ENCODE measurements at regions not wholly inside any gene's neighbourhood (a gene's known extent, or its start where the extent isn't known, plus 50 kb on each side); places are given as distances from the start of the nearest gene placed in this dataset.
"Not testable (repeated sequence)": the region's sequence is repeated elsewhere in the genome, so short reads cannot be mapped to it uniquely, and the experiment has no call there.

DNA sequence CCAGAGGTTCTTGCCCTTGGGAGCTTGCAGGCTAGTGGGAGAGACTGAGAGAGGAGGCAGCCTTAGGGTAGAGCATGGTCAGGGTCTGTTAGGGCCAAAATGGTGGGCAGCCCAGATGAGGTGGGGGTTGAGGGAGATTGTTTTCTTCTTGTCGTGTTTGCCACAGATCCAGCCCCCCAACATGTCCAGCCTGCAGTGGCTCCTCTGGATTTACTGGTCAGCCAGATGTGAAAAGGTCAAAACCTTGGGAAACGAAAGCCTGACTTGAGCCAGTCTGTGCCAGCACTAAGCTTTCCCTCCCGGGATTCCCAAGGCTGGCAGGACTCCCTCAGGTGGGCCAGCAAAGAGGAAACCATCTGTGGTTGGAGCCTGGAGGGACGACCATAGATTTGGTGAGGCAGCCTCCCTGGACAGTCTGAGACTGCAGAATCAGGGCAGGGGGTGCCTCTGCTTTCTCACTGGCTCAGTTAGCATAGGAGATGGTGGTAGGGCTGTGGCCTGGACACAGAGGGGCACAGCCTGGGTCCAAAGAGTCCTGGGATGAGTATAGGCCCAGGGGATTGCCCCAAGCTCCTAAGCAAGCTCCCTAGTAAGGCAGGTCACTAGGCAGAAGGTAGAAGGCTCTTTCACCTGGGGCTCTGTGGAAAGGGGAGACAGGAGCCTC lies 51.2 kb upstream of the PRR23C start:
- DNase-seq (ENCODE audit: low read depth in 1 of 2, low spot score in 1 of 2), result no peak

GRCh38 chr3:139096670-139097069 lies 52.0 kb upstream of the PRR23C start:
- DNase-seq (ENCODE audit: low read depth in 1 of 2, low spot score in 1 of 2), result no peak

- DNase-seq (ENCODE audit: low read depth in 1 of 2, low spot score in 1 of 2), result no peak
Observed at GRCh38 chr3:139098391-139098790, 53.7 kb upstream of the PRR23C start.

- DNase-seq (ENCODE audit: low read depth in 1 of 2, low spot score in 1 of 2), result no peak
Observed at GRCh38 chr3:139099968-139100817, 55.5 kb upstream of the PRR23C start.

DNA sequence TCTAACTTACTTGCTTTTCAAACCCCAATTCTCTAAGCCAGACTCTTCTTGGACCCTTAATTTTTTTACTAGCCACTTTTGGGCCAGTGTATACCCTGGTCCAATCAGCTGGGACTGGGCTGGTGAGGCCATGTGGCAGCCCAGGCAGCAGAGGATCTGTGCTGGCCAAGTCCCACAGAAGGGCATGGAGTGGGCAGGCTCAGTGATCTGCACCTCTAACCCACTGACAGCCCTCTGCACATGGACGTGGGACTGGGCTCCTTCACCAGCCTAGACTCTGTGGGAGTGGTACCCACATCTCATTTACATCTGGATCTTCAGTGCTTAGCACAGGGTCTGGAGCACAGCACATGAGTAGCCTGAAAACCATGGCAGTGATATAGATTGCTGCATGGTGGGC lies 56.1 kb upstream of the PRR23C start:
- no peak for DNase-seq (ENCODE audit: low read depth in 1 of 2, low spot score in 1 of 2)

DNA sequence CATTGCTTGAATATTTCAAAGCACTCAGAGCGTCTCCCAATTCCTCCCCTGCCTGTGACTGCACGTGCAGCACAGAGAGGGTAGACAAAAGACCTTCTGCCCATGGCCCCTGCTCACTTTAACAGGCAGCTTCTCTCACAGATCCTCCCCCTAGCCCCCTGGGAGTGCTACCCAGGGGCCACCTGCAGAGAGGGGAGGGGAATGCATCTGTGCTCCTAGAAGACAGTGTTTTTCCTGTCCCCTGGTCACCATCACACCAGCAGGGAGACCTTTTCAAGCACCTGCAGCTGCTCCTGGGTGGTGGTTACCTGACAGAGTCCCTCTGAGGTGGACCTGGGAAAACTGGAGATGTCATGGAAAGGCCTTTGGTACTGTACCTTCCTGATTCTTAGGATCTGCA lies 56.7 kb upstream of the PRR23C start:
- DNase-seq (ENCODE audit: low read depth in 1 of 2, low spot score in 1 of 2), result no peak

GRCh38 chr3:139103484-139103883 lies 58.8 kb upstream of the PRR23C start:
- no peak for DNase-seq (ENCODE audit: low read depth in 1 of 2, low spot score in 1 of 2)

GRCh38 chr3:139104062-139104461 lies 59.4 kb upstream of the PRR23C start:
- no peak for DNase-seq (ENCODE audit: low read depth in 1 of 2, low spot score in 1 of 2)

GRCh38 chr3:139105154-139105702 lies 60.5 kb upstream of the PRR23C start:
- DNase-seq (ENCODE audit: low read depth in 1 of 2, low spot score in 1 of 2), result no peak

DNA sequence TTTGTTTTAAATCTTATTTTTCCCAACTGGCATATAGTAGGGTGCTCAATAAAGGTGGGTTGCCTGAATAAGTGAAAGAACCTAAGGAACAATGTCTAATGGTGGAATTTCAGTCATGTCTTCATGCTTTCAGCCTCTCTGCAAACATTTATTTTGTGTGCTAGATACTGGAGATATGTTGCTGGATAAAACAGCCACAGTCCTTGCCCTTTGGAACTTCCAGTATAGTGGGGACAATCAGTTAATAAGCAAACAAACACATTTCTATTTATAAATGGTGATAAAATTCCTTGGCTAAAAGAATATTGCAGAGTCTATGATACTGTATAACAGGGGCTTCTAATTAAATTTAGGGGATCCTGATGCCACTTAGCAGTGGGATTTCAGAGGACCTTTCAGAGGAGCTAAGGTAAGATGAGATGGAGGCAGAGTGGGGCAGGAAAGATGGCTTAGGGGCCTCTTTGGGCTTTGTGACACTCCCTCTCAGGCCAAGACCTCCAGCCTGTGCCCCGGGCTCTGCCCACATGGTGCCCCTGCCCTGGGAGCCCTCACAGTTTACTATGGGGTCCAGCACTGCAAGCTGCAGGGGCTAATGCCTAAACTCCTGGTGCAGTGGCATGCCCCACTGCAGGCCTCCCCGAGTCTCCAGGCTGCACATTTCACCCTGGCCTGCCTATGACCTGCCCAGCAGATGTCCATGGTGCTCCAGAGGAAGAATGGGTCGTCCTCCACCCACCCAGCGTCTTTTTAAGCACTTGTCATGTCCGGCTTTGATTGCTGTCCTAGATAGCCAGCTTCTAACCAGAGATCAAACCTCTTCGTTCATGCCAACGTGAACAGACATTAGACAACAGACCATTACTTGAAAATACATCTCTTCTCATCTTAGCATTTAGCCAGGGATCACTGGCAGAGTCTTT lies 61.6 kb upstream of the PRR23C start:
- no peak for DNase-seq (ENCODE audit: low read depth in 1 of 2, low spot score in 1 of 2)

DNA sequence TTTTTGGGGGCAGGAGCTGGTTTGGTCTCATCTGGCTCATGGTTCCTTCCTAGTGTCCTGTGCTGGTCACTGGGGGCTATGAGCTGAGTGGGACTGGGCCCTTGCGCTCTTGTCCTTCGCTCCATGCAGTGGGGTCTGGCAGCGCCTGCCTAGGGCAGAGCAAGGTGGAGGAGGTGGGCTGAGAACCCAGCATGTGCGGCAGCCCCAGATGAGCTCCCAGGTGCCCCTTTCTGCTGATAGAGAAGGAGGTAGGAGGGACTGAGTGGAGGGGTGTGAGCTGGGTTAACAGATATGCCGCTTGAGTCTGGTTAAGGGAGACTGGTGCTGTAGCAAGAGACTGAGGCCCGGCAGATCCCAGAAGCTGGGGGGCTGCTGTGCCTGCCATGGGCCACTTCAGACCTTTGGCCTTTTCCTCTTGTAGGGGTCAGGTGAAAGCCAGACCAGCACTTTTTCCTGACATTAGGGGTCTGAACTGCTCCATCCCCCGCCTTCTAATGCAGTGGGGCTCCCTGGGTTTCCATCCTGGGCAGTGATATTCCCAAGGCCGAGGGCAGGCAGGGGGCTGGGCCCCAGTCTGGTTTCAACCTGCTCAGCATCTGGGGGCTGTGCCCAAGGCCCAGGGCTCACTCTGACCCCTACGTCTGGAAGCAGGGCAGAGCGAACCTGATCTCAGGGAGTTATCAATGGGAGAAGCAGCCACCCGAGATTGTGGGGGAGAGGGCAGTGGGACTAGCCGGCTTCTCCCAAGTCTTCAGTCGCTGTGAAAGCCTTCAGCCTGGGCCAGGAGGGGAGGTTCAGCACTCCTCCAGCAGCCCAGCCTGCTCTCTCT lies 62.9 kb upstream of the PRR23C start:
- no peak for DNase-seq (ENCODE audit: low read depth in 1 of 2, low spot score in 1 of 2)

GRCh38 chr3:139108253-139108969 lies 63.7 kb upstream of the PRR23C start:
- no peak for DNase-seq (ENCODE audit: low read depth in 1 of 2, low spot score in 1 of 2)

DNA sequence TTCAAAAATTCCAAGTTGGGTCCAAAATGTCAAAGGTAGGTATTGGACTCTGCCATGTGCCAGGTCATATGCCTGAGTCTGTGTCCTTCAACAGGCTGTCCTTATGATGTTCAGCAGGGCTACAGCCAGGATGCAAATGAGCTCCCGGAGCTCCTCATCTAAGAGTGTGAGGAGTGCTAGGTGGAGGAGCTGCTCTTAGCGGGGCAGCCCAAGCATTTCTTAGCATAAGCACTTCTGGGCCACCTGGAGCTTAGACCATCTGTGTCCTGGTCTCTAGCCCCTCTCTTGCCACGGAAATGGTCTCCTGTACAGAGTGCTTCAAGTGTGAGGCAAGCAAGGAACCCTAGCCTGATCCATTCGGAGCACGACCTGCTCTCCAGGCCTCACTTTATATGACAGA lies 64.6 kb upstream of the PRR23C start:
- DNase-seq (ENCODE audit: low read depth in 1 of 2, low spot score in 1 of 2), result no peak

GRCh38 chr3:139110072-139110830 lies 65.6 kb upstream of the PRR23C start:
- no peak for DNase-seq (ENCODE audit: low read depth in 1 of 2, low spot score in 1 of 2)

- DNase-seq (ENCODE audit: low read depth in 1 of 2, low spot score in 1 of 2), result not testable (repeated sequence)
Observed at GRCh38 chr3:139110929-139111328, 66.2 kb upstream of the PRR23C start.

- DNase-seq (ENCODE audit: low read depth in 1 of 2, low spot score in 1 of 2), result peak in 1 of 2 donors; percentile 33
Observed at GRCh38 chr3:139111392-139112229, 66.9 kb upstream of the PRR23C start.

DNA sequence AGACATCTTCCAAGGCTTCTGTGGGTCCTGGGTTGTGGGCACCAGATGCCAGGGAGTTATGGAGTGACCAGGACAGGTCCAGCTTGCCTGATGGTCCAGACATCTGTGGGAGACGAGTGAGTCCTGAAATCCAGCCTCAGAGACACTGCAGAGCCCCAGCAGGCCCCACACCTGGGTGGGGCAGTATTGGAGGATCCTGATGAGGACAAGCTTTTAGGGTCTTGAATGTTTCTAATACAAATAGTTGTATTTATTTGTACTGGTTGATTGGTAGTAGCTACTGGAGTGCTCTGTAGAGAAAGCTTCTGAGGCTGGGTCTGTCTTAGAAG lies 67.5 kb upstream of the PRR23C start:
- DNase-seq (ENCODE audit: low read depth in 1 of 2, low spot score in 1 of 2), result no peak

Measured in activated CD4-positive, alpha-beta T cell treated with anti-CD3 and anti-CD28 coated beads, Interleukin-2, amount 50 U/mL, for 24 hours (primary cell).